T-helper 2 cell treated with Interferon-gamma antibody and Interleukin-4, amounts not matched to agents 5 μg/mL and 100 μg/mL, for 36 hours (primary cell): ENCODE measurements at regions not wholly inside any gene's neighbourhood (a gene's known extent, or its start where the extent isn't known, plus 50 kb on each side); places are given as distances from the start of the nearest gene placed in this dataset.
"Not testable (repeated sequence)": the region's sequence is repeated elsewhere in the genome, so short reads cannot be mapped to it uniquely, and the experiment has no call there.

Source experiments
- DNase-seq: peaks from one replicate; pipeline ENCODE4 v3.0.0; 2021; ENCODE audit warnings: low spot score
- H3K27ac Mint-ChIP-seq: one replicate; pipeline ENCODE4 v1.8.0; 2021; ENCODE audit warnings: mild to moderate bottlenecking, mixed read lengths
- H3K27me3 Mint-ChIP-seq: one replicate; pipeline ENCODE4 v1.8.0; 2021; ENCODE audit warnings: low read depth, mixed read lengths
- H3K36me3 Mint-ChIP-seq: one replicate; pipeline ENCODE4 v1.8.0; 2021; ENCODE audit warnings: low read depth, mixed read lengths
- H3K4me1 Mint-ChIP-seq: one replicate; pipeline ENCODE4 v1.8.0; 2021; ENCODE audit warnings: low read depth, mixed read lengths
- H3K4me3 Mint-ChIP-seq: one replicate; pipeline ENCODE4 v1.8.0; 2022; ENCODE audit warnings: mild to moderate bottlenecking, moderate library complexity, mixed read lengths
- H3K9me3 Mint-ChIP-seq: one replicate; pipeline ENCODE4 v1.8.0; 2021; ENCODE audit warnings: mixed read lengths

DNA sequence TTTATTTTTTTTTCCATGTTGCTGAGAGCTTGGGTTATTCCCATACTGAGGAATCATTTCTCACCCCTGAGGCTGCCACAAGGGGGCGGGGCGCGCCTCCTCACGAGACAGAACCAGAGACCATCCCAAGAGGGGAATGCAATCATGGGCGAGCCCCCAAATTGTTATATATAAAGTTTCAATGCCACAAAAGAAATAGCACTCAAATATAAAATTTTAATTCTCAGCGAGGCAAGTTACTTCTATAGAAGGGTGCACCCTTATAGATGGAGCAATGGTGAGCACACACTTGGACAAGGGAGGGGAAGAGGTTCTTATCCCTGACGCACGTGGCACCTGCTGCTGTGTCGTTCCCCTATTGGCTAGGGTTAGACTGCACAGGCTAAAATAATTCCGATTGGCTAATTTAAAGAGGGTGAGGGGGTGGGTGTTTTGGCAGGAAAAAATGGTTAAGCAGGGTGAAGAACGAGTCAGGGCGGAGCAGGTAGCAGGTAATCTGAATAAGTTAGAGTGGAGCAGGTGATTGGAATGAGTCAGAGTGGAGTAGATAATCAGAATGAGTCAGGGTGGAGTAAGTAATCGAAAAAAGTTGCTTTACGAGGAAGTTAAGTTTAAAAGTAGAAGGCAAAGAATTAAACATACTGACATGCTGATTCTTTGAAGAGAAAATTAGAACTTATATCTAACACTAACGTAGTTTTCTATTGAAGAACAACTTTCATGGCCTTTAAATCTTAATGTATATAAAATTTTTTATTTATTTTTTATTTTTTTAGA is 177.5 kb downstream of the MTCL1 start:
- no peak overlapping the region for H3K4me3 Mint-ChIP-seq
- no peak overlapping the region for H3K27ac Mint-ChIP-seq
- peaks cover 14% of the 10 kb centered on the region for H3K9me3 Mint-ChIP-seq
- H3K36me3 Mint-ChIP-seq = no peaks in the 10 kb centered on the region
- peaks cover 4% of the 10 kb centered on the region for H3K27me3 Mint-ChIP-seq
- no peak for DNase-seq
- no peaks in the 10 kb centered on the region for H3K4me1 Mint-ChIP-seq

DNA sequence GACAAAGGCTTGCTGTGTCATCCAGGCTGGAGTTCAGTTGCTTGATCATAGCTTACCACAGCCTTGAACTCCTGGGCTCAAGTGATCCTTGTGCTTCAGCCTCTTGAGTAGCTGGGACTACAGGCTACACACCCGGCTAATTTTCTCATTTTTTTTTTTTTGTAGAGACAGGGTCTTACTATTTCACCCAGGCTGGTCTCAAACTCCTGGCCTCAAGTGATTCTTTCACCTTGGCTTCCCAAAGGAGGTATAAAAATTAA is 178.0 kb downstream of the MTCL1 start:
- DNase-seq = no peak
- Mint-ChIP-seq H3K27me3 (peaks cover 4% of the 10 kb centered on the region), H3K36me3 (no peaks in the 10 kb centered on the region), H3K27ac (no peak overlapping the region), H3K9me3 (peaks cover 14% of the 10 kb centered on the region), H3K4me3 (no peak overlapping the region), H3K4me1 (no peaks in the 10 kb centered on the region)

DNA sequence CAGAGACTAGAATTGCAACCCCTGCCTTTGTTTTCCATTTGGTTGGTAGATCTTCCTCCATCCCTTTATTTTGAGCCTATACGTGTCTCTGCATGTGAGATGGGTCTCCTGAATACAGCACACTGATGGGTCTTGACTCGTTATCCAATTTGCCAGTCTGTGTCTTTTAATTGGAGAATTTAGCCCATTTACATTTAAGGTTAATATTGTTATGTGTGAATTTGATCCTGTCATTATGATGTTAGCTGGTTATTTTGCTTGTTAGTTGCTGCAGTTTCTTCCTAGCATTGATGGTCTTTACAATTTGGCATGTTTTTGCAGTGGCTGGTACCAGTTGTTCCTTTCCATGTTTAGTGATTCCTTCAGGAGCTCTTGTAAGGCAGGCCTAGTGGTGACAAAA is 182.5 kb downstream of the MTCL1 start:
- not testable (repeated sequence) for DNase-seq, H3K27me3 Mint-ChIP-seq, H3K27ac Mint-ChIP-seq, H3K9me3 Mint-ChIP-seq, H3K4me3 Mint-ChIP-seq, H3K36me3 Mint-ChIP-seq, H3K4me1 Mint-ChIP-seq

- H3K4me1 Mint-ChIP-seq = no peaks in the 10 kb centered on the region
- no peak for DNase-seq
- no peak overlapping the region for H3K27ac Mint-ChIP-seq
- no peak overlapping the region for H3K4me3 Mint-ChIP-seq
- no peaks in the 10 kb centered on the region for H3K36me3 Mint-ChIP-seq
- H3K9me3 Mint-ChIP-seq = peaks cover 7% of the 10 kb centered on the region
- no peaks in the 10 kb centered on the region for H3K27me3 Mint-ChIP-seq
These were observed 184.1 kb downstream of the MTCL1 start for GRCh38 chr18:8889489-8889888.

DNA sequence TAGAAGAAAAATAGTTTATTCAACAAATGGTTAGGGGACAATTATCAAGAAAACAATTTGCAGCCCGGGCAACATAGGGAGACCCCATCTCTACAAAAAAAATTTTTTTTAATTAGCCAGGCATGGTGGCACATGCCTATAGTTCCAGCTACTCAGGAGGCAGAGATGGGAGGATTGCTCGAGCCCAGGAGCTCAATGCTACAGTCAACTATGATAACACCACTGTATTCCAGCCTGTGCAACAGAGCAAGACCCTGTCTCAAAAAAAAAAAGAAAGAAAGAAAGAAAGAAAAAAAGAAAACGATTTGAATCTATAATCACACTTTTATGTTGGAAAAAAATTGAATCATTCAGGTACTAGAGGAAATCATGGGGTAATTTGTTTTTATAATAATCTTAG is 185.1 kb downstream of the MTCL1 start:
- not testable (repeated sequence) for H3K27ac Mint-ChIP-seq, DNase-seq, H3K36me3 Mint-ChIP-seq, H3K4me3 Mint-ChIP-seq, H3K27me3 Mint-ChIP-seq, H3K9me3 Mint-ChIP-seq, H3K4me1 Mint-ChIP-seq

DNA sequence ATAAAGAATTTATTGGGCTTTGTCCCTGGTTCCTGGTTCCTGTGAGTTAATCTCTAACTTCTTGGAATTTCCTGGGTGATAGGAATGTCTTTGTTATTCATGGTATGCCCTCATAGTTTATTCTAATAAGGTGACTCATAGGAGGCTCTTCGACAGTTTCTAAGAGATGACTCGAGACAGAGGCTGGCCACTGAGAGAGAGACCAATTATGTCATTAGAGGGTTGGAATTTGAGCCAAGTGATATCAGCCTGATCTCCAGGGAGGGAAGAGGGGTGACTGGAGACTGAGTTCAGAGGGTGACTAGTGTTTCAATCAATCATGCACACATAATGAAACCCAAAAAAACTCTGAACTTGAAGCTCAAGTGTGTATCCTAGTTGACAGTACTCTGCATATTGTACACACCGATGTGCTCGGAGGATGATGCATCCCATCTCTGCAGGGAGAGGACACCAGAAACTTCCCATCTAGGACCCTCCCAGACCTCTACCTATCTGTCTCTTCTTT is 185.7 kb downstream of the MTCL1 start:
- H3K27ac Mint-ChIP-seq = no peak overlapping the region
- no peaks in the 10 kb centered on the region for H3K4me1 Mint-ChIP-seq
- DNase-seq = no peak

GRCh38 chr18:8893221-8893620 is 187.9 kb downstream of the MTCL1 start:
- Mint-ChIP-seq H3K27ac (no peak overlapping the region), H3K9me3 (peaks cover 4% of the 10 kb centered on the region), H3K27me3 (no peaks in the 10 kb centered on the region), H3K4me3 (no peak overlapping the region), H3K4me1 (no peaks in the 10 kb centered on the region), H3K36me3 (no peaks in the 10 kb centered on the region)
- DNase-seq = no peak

More for the DNA sequence above, 185.7 kb downstream of the MTCL1 start:
- Mint-ChIP-seq H3K27me3 (no peaks in the 10 kb centered on the region), H3K4me3 (no peak overlapping the region), H3K9me3 (peaks cover 4% of the 10 kb centered on the region), H3K36me3 (no peaks in the 10 kb centered on the region)

DNA sequence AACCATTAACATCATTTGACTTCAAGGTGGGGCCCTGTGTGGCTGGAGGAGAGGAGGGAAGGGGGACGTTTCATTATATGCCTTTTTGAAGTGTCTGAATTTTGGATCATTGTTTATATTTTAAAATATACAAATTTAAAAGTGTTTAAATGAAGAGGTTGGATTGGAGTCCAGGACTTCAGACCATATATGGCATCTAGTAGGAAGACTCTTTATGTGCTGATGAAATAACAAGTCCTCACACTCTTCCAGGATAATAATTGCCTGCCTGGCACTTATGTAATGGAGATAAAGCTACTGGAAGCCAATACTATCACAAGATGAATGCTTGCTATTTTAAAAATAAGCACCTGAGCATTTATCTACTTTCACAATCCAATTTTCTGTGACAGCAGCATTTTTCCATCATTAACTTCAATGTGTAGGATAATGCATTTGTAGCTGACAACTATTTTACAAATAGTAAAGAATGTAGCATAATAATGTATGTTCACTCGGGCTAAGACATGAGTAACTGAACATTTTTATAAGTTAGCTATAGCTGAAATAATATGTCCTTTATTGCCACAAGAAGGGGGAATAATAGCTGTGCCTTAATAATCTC is 188.4 kb downstream of the MTCL1 start:
- Mint-ChIP-seq H3K27ac (no peak overlapping the region), H3K9me3 (peaks cover under 1% of the 10 kb centered on the region), H3K36me3 (no peaks in the 10 kb centered on the region), H3K4me1 (no peaks in the 10 kb centered on the region), H3K27me3 (no peaks in the 10 kb centered on the region), H3K4me3 (no peak overlapping the region)
- no peak for DNase-seq

DNA sequence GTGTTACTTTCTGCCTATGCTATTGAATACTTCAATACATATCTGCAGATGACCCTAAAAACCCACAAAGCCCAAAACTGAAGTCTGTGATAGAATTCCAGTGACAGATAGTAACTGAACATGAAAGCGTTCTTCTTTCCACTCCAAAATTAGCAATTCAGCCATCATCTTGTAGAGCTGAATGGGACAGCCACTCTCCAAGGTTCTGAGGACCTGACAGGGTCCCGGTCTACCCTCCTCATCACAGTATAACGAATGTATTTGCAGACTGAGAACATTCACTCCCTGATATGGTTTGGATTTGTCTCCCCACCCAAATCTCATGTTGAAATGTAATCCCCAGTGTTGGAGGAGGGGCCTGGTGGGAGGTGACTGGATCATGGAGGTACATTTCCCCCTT is 189.5 kb downstream of the MTCL1 start:
- no peak overlapping the region for H3K27ac Mint-ChIP-seq
- no peaks in the 10 kb centered on the region for H3K9me3 Mint-ChIP-seq
- H3K36me3 Mint-ChIP-seq = no peaks in the 10 kb centered on the region
- no peak for DNase-seq
- no peaks in the 10 kb centered on the region for H3K27me3 Mint-ChIP-seq
- no peaks in the 10 kb centered on the region for H3K4me1 Mint-ChIP-seq
- H3K4me3 Mint-ChIP-seq = no peak overlapping the region

DNA sequence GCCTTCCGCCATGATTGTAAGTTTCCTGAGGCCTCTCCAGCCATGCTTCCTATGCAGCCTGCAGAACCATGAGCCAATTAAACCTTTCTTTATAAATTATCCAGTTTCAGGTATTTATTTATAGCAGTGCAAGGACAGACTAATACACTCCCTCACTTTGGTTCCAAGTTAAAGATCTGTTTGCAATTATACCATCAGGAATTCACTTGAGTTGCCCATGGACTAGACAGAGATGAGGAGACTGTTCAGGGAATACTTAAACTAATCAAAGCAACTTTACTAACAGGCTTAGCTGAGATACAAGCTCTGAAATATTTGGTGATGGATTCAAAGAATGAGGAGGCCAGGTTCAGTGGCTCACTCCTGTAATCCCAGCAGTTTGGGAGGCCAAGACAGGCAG is 190.0 kb downstream of the MTCL1 start:
- Mint-ChIP-seq H3K27ac (no peak overlapping the region), H3K4me1 (no peaks in the 10 kb centered on the region), H3K9me3 (no peaks in the 10 kb centered on the region), H3K4me3 (no peak overlapping the region), H3K27me3 (no peaks in the 10 kb centered on the region), H3K36me3 (no peaks in the 10 kb centered on the region)
- DNase-seq = no peak

- Mint-ChIP-seq H3K27ac (no peak overlapping the region), H3K9me3 (no peaks in the 10 kb centered on the region), H3K4me3 (no peak overlapping the region), H3K36me3 (no peaks in the 10 kb centered on the region), H3K27me3 (no peaks in the 10 kb centered on the region), H3K4me1 (no peaks in the 10 kb centered on the region)
- DNase-seq = no peak
These were observed 190.7 kb downstream of the MTCL1 start for GRCh38 chr18:8895987-8896619.

- H3K27me3 Mint-ChIP-seq = peaks cover 5% of the 10 kb centered on the region
- H3K9me3 Mint-ChIP-seq = no peaks in the 10 kb centered on the region
- H3K4me1 Mint-ChIP-seq = no peaks in the 10 kb centered on the region
- H3K4me3 Mint-ChIP-seq = no peak overlapping the region
- no peak for DNase-seq
- no peaks in the 10 kb centered on the region for H3K36me3 Mint-ChIP-seq
- no peak overlapping the region for H3K27ac Mint-ChIP-seq
These were observed 193.6 kb downstream of the MTCL1 start for GRCh38 chr18:8899000-8899399.

DNA sequence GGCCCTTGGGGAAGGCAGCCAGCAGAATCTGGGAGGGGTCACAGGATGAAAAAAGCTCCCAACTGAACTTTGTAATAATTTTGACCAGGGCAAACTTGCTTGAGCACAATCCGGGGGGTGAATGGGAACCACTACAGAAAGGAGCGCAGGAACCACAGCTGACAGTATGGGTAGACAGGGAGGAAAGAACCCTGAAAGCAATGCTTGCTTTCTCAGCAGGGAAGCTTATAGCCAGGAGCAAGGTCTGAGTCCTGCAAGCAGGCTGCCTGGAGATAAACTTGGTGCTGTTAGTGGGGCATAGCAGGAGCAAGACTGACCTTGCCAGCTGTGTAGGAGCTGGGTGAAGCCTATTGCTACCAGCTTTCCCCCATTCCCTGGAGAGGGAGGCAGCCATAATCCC is 195.2 kb downstream of the MTCL1 start:
- H3K36me3 Mint-ChIP-seq = no peaks in the 10 kb centered on the region

GRCh38 chr18:8901019-8901418 is 195.7 kb downstream of the MTCL1 start:
- no peak overlapping the region for H3K27ac Mint-ChIP-seq
- no peak overlapping the region for H3K4me3 Mint-ChIP-seq
- H3K27me3 Mint-ChIP-seq = peaks cover 8% of the 10 kb centered on the region
- no peaks in the 10 kb centered on the region for H3K4me1 Mint-ChIP-seq
- DNase-seq = no peak
- peaks cover 2% of the 10 kb centered on the region for H3K9me3 Mint-ChIP-seq
- H3K36me3 Mint-ChIP-seq = no peaks in the 10 kb centered on the region

More for the DNA sequence above, 195.2 kb downstream of the MTCL1 start:
- Mint-ChIP-seq H3K4me1 (no peaks in the 10 kb centered on the region), H3K27me3 (peaks cover 8% of the 10 kb centered on the region), H3K4me3 (no peak overlapping the region), H3K9me3 (no peaks in the 10 kb centered on the region), H3K27ac (no peak overlapping the region)
- no peak for DNase-seq
